Stimulated activated CD8-positive, alpha-beta memory T cell treated with anti-CD3 and anti-CD28 coated beads, Interleukin-2, amount 100 ng/mL, for 1 hour (primary cell): ENCODE measurements at regions not wholly inside any gene's neighbourhood (a gene's known extent, or its start where the extent isn't known, plus 50 kb on each side); places are given as distances from the start of the nearest gene placed in this dataset.
"Not testable (repeated sequence)": the region's sequence is repeated elsewhere in the genome, so short reads cannot be mapped to it uniquely, and the experiment has no call there.

ENCODE experiments used
- DNase-seq, 2 donors: peaks; one replicate each; pipeline ENCODE4 v3.0.0-alpha.2; 2020; ENCODE audit warnings: low read depth in 2 of 2

DNA sequence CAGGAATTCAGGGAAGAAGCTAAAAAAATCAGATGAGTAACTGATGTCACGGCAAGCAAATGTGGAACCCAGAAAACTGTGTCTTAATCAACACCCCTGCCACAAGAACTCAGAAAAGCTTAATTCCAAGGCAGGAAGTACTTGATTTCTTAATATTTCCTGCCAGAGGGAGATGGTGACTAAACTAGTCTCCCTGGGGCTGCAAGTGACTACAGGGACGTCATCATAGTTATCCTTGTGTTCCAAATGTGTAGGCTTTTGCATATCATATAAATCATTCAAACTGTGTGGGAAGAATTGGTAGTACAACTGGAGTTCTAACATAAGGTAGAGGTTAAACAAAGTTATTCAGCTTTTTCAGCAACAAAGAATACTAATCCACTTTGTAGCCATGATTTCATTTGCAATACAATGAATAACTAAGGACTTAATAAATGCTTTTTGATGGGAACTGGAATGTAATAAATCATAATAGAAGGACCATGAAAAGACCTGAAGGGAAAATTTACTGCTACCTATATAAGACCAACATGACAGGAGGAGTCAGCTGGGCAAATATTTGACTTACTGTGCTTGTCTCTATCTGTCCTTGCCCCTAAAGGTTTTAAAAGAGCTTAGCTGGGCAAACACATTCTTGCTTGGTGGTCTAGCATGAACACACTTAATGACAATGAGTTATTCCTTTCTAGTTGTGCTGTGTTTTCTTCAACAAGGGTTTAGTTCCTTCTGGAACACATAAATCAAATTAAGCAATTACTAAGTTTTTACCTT, 76.0 kb upstream of the NECTIN3 start:
- DNase-seq, result no peak

DNA sequence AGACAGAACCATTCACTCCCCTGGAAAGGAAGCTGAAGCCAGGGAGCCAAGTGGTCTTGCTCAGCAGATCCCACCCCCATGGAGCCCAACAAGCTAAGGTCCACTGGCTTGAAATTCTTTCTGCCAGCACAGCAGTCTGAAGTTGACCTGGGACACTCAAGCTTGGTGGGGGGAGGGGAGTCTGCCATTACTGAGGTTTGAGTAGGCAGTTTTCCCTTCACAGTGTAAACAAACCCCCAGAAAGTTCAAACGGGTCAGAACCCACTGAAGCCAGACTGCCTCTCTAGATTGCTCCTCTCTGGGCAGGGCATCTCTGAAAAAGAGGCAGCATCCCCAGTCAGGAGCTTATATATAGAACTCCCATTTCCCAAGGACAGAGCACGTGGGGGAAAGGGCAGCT, 72.8 kb upstream of the NECTIN3 start:
- not testable (repeated sequence) for DNase-seq

DNA sequence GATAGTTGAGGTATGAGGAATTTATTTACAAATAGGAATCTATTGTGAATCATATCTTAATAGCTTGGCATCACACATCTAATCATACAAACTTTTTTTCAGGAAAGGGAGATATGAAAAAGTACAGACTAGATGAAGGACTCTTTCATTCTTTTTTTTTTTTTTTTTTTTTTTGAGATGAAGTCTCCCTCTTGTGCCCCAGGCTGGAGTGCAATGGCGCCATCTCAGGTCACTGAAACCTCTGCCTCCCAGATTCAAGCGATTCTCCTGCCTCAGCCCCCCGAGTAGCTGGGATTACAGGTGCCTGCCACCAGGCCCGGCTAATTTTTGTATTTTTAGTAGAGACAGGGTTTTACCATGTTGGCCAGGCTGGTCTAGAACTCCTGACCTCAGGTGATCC, 65.1 kb upstream of the NECTIN3 start:
- DNase-seq, result not testable (repeated sequence)

GRCh38 chr3:111012388-111013248, 59.0 kb upstream of the NECTIN3 start:
- no peak for DNase-seq
